Globus pallidus (tissue), 1 donor: ENCODE measurements at regions not wholly inside any gene's neighbourhood (a gene's known extent, or its start where the extent isn't known, plus 50 kb on each side); places are given as distances from the start of the nearest gene placed in this dataset.
"Not testable (repeated sequence)": the region's sequence is repeated elsewhere in the genome, so short reads cannot be mapped to it uniquely, and the experiment has no call there.

Experiments used
- DNase-seq: peaks from one replicate; pipeline ENCODE4 v3.0.0-alpha.2; 2015; ENCODE audit warnings: low spot score

DNA sequence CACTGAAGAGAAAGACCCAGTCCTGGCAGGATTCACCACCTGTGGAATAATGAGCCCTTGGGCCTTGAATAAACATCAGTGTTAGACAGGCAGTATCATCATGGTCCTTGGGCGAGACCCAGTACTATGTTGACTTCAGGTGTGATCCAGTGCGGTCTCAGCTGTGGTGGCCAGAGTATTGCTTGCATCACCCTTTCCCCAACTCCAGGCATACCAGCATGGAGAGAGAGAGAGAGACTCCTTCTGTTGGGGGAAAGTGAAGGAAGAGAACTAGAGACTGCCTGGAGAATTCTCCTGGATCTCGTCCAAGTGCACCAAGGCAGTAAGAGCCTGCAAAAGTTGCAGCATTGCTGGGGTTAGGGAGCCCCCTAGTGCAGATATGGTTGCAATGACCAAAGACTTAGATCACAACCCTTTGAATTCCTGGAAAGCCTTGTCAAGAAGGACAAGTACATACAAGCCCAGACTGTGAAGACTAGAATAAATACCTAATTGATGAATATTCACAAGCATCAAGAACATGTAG lies 61.1 kb upstream of the VAMP7 start:
- DNase-seq, result peak; percentile 59

- no peak for DNase-seq
These were observed 61.6 kb upstream of the VAMP7 start for GRCh38 chrX:155819525-155819924.

DNA sequence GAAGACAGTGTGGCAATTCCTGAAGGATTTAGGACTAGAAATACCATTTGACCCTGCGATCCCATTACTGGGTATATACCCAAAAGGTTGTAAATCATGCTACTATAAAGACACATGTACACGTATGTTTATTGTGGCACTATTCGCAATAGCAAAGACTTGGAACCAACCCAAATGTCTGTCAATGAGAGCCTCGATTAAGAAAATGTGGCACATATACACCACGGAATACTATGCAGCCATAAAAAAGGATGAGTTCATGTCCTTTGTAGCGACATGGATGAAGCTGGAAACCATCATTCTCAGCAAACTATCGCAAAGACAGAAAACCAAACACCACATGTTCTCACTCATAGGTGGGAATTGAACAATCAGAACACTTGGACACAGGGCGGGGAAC lies 66.8 kb upstream of the VAMP7 start:
- DNase-seq, result not testable (repeated sequence)

GRCh38 chrX:155779831-155780230 lies 101.3 kb upstream of the VAMP7 start:
- no peak for DNase-seq

- no peak for DNase-seq
These were observed 102.1 kb upstream of the VAMP7 start for GRCh38 chrX:155778844-155779553.

DNA sequence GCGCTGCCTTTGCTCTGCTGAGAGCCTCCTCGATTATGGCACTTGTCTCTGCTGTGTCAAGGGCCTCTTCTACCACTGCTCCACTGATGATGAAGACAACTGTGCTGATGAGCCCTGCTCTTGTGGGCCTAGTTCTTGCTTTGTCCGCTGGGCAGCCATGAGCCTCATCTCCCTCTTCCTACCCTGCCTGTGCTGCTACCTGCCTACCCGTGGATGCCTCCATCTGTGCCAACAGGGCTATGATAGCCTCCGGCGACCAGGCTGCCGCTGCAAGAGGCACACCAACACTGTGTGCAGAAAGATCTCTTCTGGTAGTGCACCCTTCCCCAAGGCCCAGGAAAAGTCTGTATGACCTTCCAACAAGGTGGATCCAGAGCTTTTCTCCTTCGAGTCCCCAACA lies 106.8 kb upstream of the VAMP7 start:
- no peak for DNase-seq

DNA sequence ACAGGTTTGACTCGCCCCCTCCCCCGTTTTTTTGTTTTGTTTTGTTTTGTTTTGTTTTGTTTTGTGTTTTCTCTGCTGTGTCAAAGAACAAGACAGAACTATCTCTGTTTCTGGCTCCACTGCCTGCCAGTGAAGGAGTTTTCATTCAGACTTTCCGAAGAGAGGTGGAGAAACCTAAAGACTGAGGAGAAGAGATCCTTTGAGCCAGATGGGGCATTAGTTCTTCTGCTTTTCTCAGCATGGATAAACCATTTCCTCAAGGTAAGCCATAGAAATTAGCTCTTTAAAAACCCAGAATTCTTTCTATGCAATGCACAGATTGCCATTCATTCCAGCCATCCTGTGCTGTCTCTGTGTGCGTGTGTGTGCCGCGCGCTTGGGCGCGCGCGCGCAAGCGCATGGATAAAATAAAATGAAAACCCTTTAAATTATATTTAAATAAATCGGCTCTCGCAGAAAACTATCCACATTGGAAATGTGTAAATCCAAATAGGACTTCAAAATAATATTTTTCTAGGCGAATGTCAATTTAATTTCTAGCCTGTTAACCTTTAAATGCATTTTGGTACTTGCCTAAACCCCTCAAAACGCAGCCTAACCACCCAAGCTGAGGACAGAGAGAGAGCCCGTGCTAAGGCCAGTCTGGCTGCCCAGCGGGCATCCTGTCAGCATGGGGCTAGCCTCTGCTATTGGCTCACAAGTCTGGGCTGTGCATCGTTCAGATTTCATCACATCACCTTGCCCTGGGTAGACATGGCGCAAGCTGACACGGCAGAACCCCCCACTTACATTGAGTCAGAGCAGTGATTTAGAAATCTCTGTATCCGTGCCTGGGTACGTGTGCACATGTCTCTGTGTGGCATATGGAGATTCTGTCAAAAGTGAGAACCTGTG lies 113.0 kb upstream of the VAMP7 start:
- no peak for DNase-seq

GRCh38 chrX:155767051-155767875 lies 113.9 kb upstream of the VAMP7 start:
- DNase-seq, result peak; percentile 46

GRCh38 chrX:155766321-155766720 lies 114.8 kb upstream of the VAMP7 start:
- DNase-seq, result no peak

- no peak for DNase-seq
These were observed 120.0 kb upstream of the VAMP7 start for GRCh38 chrX:155761185-155761584.

- no peak for DNase-seq
These were observed 123.9 kb upstream of the VAMP7 start for GRCh38 chrX:155757046-155757759.

GRCh38 chrX:155755706-155756337 lies 125.3 kb upstream of the VAMP7 start:
- DNase-seq, result no peak

DNA sequence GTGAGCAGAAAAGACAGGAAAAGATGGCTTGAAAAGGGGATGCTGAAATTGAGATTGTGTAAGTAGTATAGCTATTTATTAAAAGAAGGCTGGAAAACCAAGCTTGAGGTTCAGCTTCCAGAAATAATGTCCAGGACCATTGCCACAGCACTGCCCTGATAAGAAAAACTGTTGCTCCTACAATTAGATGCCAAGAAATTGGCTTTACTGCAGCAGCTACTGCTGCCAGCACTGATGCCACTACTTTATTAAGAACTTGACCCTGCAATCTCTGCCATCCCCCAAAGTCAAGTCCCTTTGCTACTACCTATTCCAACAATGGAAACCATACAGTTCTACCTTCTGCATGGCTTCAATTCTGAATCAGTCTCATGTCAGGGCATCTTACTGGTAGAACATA lies 130.0 kb upstream of the VAMP7 start:
- no peak for DNase-seq

DNA sequence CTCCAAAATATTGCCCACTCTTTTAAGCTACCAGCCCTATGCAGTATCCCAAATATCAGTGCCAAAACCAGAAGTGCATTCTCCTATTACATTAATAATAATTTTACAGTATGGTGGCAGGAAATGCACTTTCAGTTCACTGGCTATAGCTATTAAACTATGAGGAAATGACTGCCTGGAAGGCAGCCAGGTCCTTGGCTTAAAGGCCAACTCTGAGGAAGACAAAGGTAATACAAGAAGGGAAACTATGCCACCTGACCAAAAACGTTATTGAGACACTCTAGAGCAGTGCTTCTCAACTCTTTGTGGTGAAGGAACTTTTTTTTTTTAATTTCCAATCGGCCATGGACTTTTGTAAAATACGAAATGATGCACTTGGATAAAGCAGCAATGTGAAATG lies 133.6 kb upstream of the VAMP7 start:
- DNase-seq, result no peak

DNA sequence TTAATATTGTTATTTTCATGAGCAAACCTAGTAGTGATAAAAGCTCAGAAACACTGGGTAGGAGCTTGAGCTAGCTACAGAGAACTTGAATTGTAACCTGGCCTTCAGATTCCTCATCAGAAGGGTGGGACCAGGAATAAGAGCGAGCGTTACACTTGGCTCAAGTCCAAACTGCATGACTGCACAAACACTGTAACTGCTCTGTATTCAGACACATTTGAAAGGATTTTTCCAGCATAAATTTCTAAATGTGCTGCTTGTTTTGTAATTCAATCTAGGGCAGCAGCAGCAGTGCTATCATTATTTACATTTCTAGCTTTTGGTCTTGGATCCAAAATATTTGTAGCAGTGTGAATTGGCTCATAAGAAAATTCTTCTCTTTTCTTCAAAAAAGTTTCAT lies 133.0 kb upstream of the TMLHE start:
- DNase-seq, result no peak

DNA sequence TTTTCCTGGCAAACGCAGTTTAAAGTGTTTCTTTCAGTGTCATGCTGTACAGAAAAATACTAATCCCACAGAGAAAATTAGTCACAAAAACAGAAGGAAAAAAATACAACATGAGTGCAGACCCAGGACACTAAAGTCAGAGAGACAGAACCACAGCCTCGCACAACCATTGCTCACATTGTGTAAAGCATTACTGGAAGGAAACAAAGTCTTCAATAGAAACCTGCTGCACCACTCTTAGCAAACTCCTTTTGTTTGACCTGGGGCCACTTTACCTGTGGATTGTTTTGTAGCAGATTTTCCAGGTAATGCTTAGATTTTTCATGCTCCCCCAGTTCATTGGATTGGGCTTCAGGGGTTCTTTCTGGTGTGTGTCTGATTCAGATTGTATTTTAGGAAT lies 131.8 kb upstream of the TMLHE start:
- DNase-seq, result no peak

DNA sequence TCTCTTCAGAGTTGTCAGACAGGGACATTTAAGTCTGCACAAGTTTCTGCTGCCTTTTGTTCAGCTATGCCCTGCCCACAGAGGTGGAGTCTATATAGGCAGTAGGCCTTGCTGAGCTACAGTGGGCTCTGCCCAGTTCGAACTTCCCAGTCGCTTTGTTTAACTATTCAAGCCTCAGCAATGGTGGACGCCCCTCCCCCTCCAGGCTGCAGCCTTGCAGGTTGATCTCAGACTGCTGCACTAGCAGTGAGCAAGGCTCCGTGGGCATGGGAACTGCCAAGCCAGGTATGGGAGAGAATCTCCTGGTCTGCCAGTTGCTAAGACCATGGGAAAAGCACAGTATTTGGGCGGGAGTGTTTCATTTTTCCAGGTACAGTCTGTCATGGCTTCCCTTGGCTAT lies 115.6 kb upstream of the TMLHE start:
- DNase-seq, result not testable (repeated sequence)

GRCh38 chrX:155718972-155719586 lies 106.3 kb upstream of the TMLHE start:
- DNase-seq, result no peak

GRCh38 chrX:155715141-155715540 lies 102.4 kb upstream of the TMLHE start:
- no peak for DNase-seq

DNA sequence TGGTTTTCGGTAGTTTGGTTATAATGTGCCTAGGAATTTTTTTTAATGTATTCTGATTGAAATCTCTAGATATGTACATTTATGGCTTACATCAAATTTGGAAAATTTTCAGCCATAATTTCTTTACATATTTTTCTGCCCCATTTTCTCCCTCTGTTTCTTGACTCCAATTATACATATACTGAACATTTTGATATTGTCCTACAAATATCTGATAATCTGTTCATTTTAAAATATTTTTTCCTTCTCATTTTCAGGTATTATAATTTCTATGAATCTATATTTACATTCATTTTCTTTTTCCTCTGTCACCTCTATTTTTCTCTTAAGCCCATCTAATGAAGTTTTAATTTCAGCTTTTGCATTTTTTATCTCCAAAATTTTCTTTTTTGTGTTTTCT lies 82.7 kb upstream of the TMLHE start:
- no peak for DNase-seq

- DNase-seq, result no peak
These were observed 81.9 kb upstream of the TMLHE start for GRCh38 chrX:155694649-155695048.
